CD4-positive, alpha-beta T cell treated with Interleukin-15 for 4 hours (primary cell): ENCODE measurements at regions not wholly inside any gene's neighbourhood (a gene's known extent, or its start where the extent isn't known, plus 50 kb on each side); places are given as distances from the start of the nearest gene placed in this dataset.
A peak's percentile ranks its signal among the peaks of the same experiment; 100 is the strongest.
"Not testable (repeated sequence)": the region's sequence is repeated elsewhere in the genome, so short reads cannot be mapped to it uniquely, and the experiment has no call there.

Source experiments
- DNase-seq: peaks from one replicate; pipeline ENCODE4 v3.0.0-alpha.2; 2020; ENCODE audit warnings: low spot score

DNA sequence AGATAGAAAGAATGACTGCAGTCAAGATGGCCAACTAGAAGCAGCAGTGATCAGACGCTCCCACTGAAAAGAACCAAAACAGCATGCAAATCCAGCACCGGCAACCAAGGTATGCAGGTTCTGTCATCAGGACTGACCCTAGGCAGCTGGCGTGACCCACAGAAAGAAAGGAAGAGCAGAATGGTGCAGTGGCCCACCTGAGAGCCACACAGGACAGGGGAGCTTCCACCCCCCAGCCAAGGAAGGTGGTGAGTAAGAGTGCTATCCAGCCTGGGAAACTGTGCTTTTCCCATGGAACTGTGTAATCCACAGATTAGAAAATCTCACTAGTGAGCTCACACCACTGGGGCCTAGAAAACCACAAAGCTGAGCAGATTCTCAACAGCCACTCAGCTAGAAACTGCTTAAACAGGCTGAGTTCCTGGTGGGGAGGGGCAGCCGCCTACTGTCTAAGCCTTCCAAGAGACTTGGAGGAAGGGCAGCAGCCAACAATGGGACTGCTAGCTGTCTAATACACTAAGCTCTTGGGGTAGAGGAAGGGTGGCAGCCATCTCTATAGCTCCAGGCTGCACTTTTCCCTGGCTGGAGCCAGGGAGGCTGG, 127.9 kb downstream of the EVA1A start:
- no peak for DNase-seq

- no peak for DNase-seq
Measured at GRCh38 chr2:75431763-75432162, 129.0 kb downstream of the EVA1A start.

DNA sequence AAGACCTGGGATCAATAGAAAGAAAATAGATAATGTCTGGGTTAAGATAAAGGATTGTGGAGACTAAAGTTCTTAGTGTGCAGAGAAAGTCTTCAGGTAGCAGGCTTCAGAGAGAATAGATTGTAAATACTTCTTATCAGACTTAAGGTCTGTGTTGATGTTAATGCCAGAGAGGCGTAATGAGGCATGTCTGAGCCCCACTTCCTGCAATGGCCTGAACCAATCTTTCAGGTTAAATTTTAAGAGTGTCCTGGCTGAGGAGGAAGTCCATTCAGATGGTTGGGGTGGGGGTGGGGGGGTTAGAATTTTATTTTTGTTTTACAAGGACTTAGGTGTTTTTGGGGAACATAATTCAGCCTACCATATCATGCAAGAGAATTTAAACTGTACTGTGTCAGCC, 129.5 kb downstream of the EVA1A start:
- no peak for DNase-seq

- not testable (repeated sequence) for DNase-seq
Measured at GRCh38 chr2:75430449-75430848, 130.3 kb downstream of the EVA1A start.

- no peak for DNase-seq
Measured at GRCh38 chr2:75428646-75429443, 131.9 kb downstream of the EVA1A start.

DNA sequence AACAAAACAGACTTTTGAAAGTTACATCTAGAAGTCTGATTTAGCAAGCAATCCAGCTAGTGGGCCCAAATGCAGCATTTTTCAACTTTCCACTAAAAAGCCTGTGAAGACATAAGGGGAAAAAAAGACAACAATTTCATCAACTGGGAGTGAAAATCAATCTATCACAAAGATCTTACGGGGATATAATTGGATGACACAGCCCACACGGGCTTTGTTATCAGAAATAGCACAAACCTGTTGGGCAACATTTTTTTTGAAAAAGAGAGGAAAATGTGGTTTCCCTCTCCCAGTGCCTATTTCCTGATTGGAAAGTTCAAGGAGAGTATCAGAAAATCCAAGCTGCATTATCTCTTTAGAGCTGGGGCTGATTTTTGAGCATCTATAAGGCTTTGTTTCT, 132.7 kb downstream of the EVA1A start:
- DNase-seq = no peak

DNA sequence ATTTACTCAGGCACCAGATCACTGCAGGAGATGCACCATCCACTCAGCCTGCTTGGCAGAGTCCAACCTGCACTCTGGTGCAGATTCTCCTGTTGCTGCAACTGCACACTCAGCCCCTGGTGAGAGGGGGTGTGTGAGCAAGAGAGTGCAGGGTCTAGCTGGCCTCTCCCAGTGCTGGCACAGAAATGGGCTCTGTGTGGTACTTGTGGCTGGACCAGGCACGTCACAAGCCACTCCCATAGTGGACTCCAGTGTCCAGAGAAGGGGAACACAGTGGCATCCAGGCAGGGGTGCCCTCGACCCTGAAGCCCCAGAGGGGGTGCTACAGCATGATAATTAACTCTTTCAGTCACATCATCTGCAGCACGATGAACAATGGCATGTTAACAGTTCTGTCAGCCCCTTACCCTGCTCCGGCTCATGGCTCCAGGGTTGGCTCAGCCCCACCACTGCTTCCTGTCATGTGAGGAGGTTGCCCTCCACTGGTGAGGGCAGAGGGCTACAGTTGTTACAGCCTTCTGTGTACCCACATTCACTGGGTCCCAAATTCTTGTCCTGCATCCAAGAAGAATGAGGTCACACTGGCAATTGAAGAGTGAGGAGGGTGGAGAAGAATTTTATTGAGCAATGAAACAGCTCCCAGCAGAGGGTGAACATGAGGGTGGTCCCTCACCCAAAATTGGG, 135.7 kb downstream of the EVA1A start:
- DNase-seq = no peak

DNA sequence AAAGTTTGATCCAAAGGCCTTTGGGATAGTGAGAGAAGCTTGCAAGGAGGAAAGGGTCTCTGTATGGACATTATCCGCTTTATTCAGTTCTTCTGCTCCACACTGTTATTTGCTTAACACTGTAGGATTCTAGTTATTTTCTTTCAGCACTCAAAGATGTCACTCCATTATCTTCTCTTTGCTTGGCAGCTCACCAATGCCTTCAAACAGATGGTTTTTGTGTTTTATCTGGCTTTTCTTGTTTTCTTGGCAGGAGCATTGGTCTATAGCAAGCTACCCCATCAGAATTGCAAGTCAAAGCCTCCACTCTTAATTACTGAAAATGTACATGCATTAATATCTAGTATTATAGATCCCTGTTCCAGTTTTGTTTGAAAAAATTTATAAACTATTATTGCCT, 138.8 kb downstream of the EVA1A start:
- DNase-seq = no peak

- no peak for DNase-seq
Measured at GRCh38 chr2:75416420-75417342, 144.1 kb downstream of the EVA1A start.

DNA sequence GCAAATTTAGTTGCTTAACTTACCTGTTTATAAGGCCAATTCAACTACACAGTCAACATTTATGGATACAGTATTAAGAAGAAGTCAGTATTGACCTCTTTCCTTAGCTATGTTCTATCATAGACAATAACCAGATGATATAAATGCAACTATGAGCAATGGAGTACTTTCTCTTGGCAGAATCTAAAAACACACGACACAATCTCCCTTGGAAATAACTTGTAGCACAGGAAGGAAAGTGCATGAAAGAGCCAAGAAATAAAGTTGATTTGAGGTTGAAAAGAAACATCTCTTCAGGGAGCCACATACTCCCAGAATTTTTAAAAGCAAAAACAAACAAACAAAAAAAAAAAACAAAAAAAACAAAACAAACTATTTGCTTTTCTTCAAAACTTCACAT, 145.0 kb downstream of the EVA1A start:
- DNase-seq = no peak

- DNase-seq = no peak
Measured at GRCh38 chr2:75415111-75415626, 145.6 kb downstream of the EVA1A start.

DNA sequence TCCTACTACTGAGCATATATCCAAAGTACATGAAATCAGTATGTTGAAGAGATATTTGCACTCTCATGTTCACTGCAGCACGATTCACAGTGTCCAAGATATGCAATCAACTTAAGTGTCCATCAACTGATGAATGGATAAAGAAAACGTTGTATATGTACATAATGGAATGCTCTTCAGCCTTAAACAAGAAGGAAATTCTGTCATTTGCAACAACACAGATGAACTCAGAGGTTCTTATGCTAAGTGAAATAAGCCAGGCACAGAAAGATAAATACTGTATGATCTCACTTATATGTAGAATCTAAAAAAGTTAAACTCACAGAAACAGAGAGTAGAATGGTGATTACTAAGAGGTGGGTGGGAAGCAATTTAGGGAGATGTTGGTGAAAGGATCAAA, 149.2 kb downstream of the EVA1A start:
- no peak for DNase-seq

DNA sequence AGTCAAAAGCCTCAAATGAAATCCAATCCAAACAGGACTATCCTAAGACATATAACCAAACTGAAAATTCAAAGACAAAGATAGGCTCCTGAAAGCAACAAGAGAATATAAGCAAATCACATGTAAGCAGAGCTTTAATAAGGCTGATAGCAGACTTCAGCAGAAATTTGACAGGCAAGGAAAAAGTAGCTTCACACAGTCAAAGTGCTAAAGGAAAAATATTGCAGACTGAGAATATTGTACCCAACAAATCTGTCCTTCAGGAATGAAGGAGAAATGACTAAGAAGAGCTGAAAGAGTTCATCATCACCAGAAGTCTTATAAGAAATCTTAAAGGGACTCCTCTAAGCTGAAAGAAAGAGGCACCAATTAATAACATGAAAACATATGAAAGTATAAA, 150.0 kb downstream of the EVA1A start:
- no peak for DNase-seq

GRCh38 chr2:75408771-75409170, 152.0 kb downstream of the EVA1A start:
- no peak for DNase-seq

- no peak for DNase-seq
Measured at GRCh38 chr2:75407038-75407530, 153.7 kb downstream of the EVA1A start.

GRCh38 chr2:75406131-75406581, 154.6 kb downstream of the EVA1A start:
- DNase-seq = no peak

DNA sequence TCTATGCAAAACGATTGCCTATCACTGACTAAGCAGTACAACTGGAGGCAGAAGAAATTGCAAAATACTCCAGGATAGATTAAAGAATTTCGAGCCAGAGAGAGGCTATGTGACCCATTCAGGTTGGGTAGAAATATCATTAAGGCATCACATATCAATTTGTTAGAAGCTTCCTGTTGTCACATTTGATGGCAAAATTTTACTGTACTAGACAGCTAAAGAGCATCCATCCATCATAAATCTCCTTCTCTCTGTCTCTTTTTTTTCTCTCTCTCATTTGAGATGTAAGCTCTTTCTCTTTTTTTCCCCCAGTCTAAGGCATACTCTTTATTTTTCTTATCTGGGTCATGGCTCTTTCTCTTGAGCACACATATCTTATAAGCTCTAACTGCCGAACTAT, 155.7 kb downstream of the EVA1A start:
- no peak for DNase-seq

GRCh38 chr2:75403991-75404428, 156.7 kb downstream of the EVA1A start:
- peak; percentile 27 for DNase-seq

- no peak for DNase-seq
Measured at GRCh38 chr2:75396314-75396713, 164.4 kb downstream of the EVA1A start.

DNA sequence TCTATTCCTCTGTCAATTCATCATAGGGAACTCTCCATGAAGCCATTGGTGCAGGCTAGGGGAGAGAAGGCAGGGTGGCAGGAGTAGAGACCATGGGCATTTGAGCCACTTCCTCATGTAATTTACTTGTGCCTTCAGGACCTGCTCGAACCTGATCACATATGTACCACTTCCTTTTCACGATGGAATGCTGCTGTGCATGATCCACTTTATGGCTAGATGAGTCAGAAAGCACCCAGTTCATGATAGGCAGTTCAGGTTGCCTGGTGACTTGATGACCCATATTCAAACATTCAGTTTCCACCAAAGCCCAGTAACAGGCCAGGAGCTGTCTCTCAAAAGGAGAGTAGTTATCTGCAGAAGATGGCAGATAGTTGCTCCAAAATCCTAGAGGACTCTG, 166.0 kb downstream of the EVA1A start:
- not testable (repeated sequence) for DNase-seq

GRCh38 chr2:75390169-75390568, 170.6 kb downstream of the EVA1A start:
- no peak for DNase-seq

DNA sequence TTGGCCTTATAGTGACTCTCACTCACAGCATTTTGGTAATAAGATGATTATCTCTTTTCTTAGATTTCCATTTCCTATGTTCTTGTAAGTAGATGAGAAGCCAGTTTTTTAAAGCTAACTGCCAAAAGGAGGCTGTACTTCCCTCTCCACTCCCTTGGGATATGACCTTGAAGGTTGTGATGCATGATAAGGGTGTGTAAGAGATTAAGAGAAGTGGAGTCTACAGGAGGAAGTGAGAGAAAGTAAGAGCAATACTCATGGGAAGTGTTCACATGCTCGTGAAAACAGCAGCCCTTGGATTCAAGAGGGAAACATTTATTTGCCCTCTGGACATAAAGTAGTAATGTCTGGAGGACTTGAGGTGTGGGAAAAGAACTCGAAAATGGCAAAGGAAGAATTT, 171.5 kb downstream of the EVA1A start:
- DNase-seq = no peak
